ENCODE measurements at regions not wholly inside any gene's neighbourhood (a gene's known extent, or its start where the extent isn't known, plus 50 kb on each side); places are given as distances from the start of the nearest gene placed in this dataset.

- H3K9me2 ChIP-seq (ENCODE audit: insufficient read depth): no peaks in the 10 kb centered on the region
- WGBS, 2 experiments (ENCODE audit: low coverage in 1 of 2, low lambda C conversion rate in 2 of 2, missing lambda C conversion rate in 2 of 2): 16 to 17% methylated on average over 4 of the region's 4 CpGs
- H3K27ac ChIP-seq: no peak overlapping the region
- no peak overlapping the region for H2AFZ ChIP-seq
- no peaks in the 10 kb centered on the region for H3K79me2 ChIP-seq (ENCODE audit: insufficient read depth)
- no peaks in the 10 kb centered on the region for H3K4me1 ChIP-seq (ENCODE audit: insufficient read depth)
- DNase-seq: no peak
- H3F3A ChIP-seq (ENCODE audit: insufficient read depth): no peaks in the 10 kb centered on the region
- H3K27me3 ChIP-seq (replicated peaks; ENCODE audit: insufficient read depth): peaks cover 10% of the 10 kb centered on the region
- no peaks in the 10 kb centered on the region for H4K20me1 ChIP-seq (ENCODE audit: insufficient read depth)
- no peak overlapping the region for H3K9ac ChIP-seq
- no peak overlapping the region for H3K4me2 ChIP-seq (ENCODE audit: unreplicated experiment)
- no peaks in the 10 kb centered on the region for H3K36me3 ChIP-seq (ENCODE audit: low read depth)
- in situ Hi-C loops (cut with MboI): no loop called here
- no peaks in the 10 kb centered on the region for H3K9me3 ChIP-seq (ENCODE audit: low read depth)
- no peak overlapping the region for H3K4me3 ChIP-seq
- no peak for TF ChIP-seq EZH2phosphoT487 (IDR thresholded peaks at IDR 0.05; ENCODE audit: insufficient read depth, low read depth)
- TF ChIP-seq EZH2 (IDR thresholded peaks at IDR 0.05; ENCODE audit: insufficient read depth, poor library complexity, severe bottlenecking): no peak
These were observed 109.3 kb upstream of the PROKR2 start for GRCh38 chr20:5426026-5426425.

- Histone ChIP-seq H3K27ac (no peak overlapping the region), H3K4me1 (ENCODE audit: insufficient read depth) (no peaks in the 10 kb centered on the region)
- 1 to 2% methylated on average over 5 of the region's 5 CpGs for WGBS, 2 experiments (ENCODE audit: low coverage in 1 of 2, low lambda C conversion rate in 2 of 2, missing lambda C conversion rate in 2 of 2)
These were observed 99.3 kb upstream of the PROKR2 start for GRCh38 chr20:5416086-5416485.

GRCh38 chr20:5413394-5413793, 96.6 kb upstream of the PROKR2 start:
- Histone ChIP-seq H3K9ac (no peak overlapping the region), H2AFZ (no peak overlapping the region), H4K20me1 (ENCODE audit: insufficient read depth) (no peaks in the 10 kb centered on the region), H3F3A (ENCODE audit: insufficient read depth) (no peaks in the 10 kb centered on the region), H3K9me2 (ENCODE audit: insufficient read depth) (no peaks in the 10 kb centered on the region), H3K36me3 (ENCODE audit: low read depth) (no peaks in the 10 kb centered on the region), H3K27ac (no peak overlapping the region), H3K9me3 (ENCODE audit: low read depth) (no peaks in the 10 kb centered on the region), H3K79me2 (ENCODE audit: insufficient read depth) (no peaks in the 10 kb centered on the region), H3K4me1 (ENCODE audit: insufficient read depth) (no peaks in the 10 kb centered on the region), H3K4me3 (no peak overlapping the region), H3K4me2 (ENCODE audit: unreplicated experiment) (no peak overlapping the region), H3K27me3 (replicated peaks; ENCODE audit: insufficient read depth) (peaks cover 11% of the 10 kb centered on the region; the same call in 1 of the 2 replicates)
- WGBS, 2 experiments (ENCODE audit: low coverage in 1 of 2, low lambda C conversion rate in 2 of 2, missing lambda C conversion rate in 2 of 2): 52 to 55% methylated on average over 3 of the region's 3 CpGs
- in situ Hi-C loops (cut with MboI): no loop called here
- no peak for TF ChIP-seq EZH2 (IDR thresholded peaks at IDR 0.05; ENCODE audit: insufficient read depth, poor library complexity, severe bottlenecking)
- no peak for TF ChIP-seq EZH2phosphoT487 (IDR thresholded peaks at IDR 0.05; ENCODE audit: insufficient read depth, low read depth)
- no peak for DNase-seq

More at GRCh38 chr20:5416086-5416485, 99.3 kb upstream of the PROKR2 start:
- Histone ChIP-seq H3K4me2 (ENCODE audit: unreplicated experiment) (no peak overlapping the region), H3K9me2 (ENCODE audit: insufficient read depth) (no peaks in the 10 kb centered on the region), H3K9me3 (ENCODE audit: low read depth) (no peaks in the 10 kb centered on the region), H3F3A (ENCODE audit: insufficient read depth) (no peaks in the 10 kb centered on the region), H4K20me1 (ENCODE audit: insufficient read depth) (no peaks in the 10 kb centered on the region), H3K79me2 (ENCODE audit: insufficient read depth) (no peaks in the 10 kb centered on the region), H3K4me3 (no peak overlapping the region), H3K27me3 (replicated peaks; ENCODE audit: insufficient read depth) (peaks cover 10% of the 10 kb centered on the region; the same call in 1 of the 2 replicates), H3K9ac (no peak overlapping the region), H2AFZ (no peak overlapping the region), H3K36me3 (ENCODE audit: low read depth) (no peaks in the 10 kb centered on the region)
- in situ Hi-C loops (cut with MboI): no loop called here
- TF ChIP-seq EZH2phosphoT487 (IDR thresholded peaks at IDR 0.05; ENCODE audit: insufficient read depth, low read depth) (no peak), EZH2 (IDR thresholded peaks at IDR 0.05; ENCODE audit: insufficient read depth, poor library complexity, severe bottlenecking) (no peak)
- no peak for DNase-seq

- no peak overlapping the region for H2AFZ ChIP-seq
- H3K4me1 ChIP-seq (ENCODE audit: insufficient read depth): no peaks in the 10 kb centered on the region
- TF ChIP-seq EZH2phosphoT487 (IDR thresholded peaks at IDR 0.05; ENCODE audit: insufficient read depth, low read depth): no peak
- no peak for TF ChIP-seq EZH2 (IDR thresholded peaks at IDR 0.05; ENCODE audit: insufficient read depth, poor library complexity, severe bottlenecking)
- no peaks in the 10 kb centered on the region for H3K9me3 ChIP-seq (ENCODE audit: low read depth)
- peaks cover 11% of the 10 kb centered on the region; the same call in 1 of the 2 replicates for H3K27me3 ChIP-seq (replicated peaks; ENCODE audit: insufficient read depth)
- H3F3A ChIP-seq (ENCODE audit: insufficient read depth): no peaks in the 10 kb centered on the region
- no peaks in the 10 kb centered on the region for H3K9me2 ChIP-seq (ENCODE audit: insufficient read depth)
- H3K4me3 ChIP-seq: no peak overlapping the region
- no peaks in the 10 kb centered on the region for H4K20me1 ChIP-seq (ENCODE audit: insufficient read depth)
- no peaks in the 10 kb centered on the region for H3K36me3 ChIP-seq (ENCODE audit: low read depth)
- no peak overlapping the region for H3K4me2 ChIP-seq (ENCODE audit: unreplicated experiment)
- no peak for DNase-seq
- H3K79me2 ChIP-seq (ENCODE audit: insufficient read depth): no peaks in the 10 kb centered on the region
- H3K27ac ChIP-seq: no peak overlapping the region
- no peak overlapping the region for H3K9ac ChIP-seq
- in situ Hi-C loops (cut with MboI): no loop called here
These were observed 93.7 kb upstream of the PROKR2 start for GRCh38 chr20:5410470-5410869.

- no peaks in the 10 kb centered on the region for H3K9me2 ChIP-seq (ENCODE audit: insufficient read depth)
- no peaks in the 10 kb centered on the region for H3K27me3 ChIP-seq (replicated peaks; ENCODE audit: insufficient read depth)
- no peak for TF ChIP-seq EZH2phosphoT487 (IDR thresholded peaks at IDR 0.05; ENCODE audit: insufficient read depth, low read depth)
- H2AFZ ChIP-seq: no peak overlapping the region
- H3K79me2 ChIP-seq (ENCODE audit: insufficient read depth): no peaks in the 10 kb centered on the region
- no peak overlapping the region for H3K27ac ChIP-seq
- in situ Hi-C loops (cut with MboI): no loop called here
- WGBS, 2 experiments (ENCODE audit: low coverage in 1 of 2, low lambda C conversion rate in 2 of 2, missing lambda C conversion rate in 2 of 2): 0 to 4% methylated on average over 3 of the region's 3 CpGs
- no peak overlapping the region for H3K9ac ChIP-seq
- H4K20me1 ChIP-seq (ENCODE audit: insufficient read depth): no peaks in the 10 kb centered on the region
- H3F3A ChIP-seq (ENCODE audit: insufficient read depth): no peaks in the 10 kb centered on the region
- H3K4me3 ChIP-seq: no peak overlapping the region
- peak; percentile 44 for DNase-seq
- H3K36me3 ChIP-seq (ENCODE audit: low read depth): no peaks in the 10 kb centered on the region
- no peaks in the 10 kb centered on the region for H3K9me3 ChIP-seq (ENCODE audit: low read depth)
- no peaks in the 10 kb centered on the region for H3K4me1 ChIP-seq (ENCODE audit: insufficient read depth)
- H3K4me2 ChIP-seq (ENCODE audit: unreplicated experiment): no peak overlapping the region
These were observed 86.3 kb upstream of the PROKR2 start for GRCh38 chr20:5402903-5403531.
